HG02885 (cell line): ENCODE measurements at regions not wholly inside any gene's neighbourhood (a gene's known extent, or its start where the extent isn't known, plus 50 kb on each side); places are given as distances from the start of the nearest gene placed in this dataset.
A peak's percentile ranks its signal among the peaks of the same experiment; 100 is the strongest.
"Not testable (repeated sequence)": the region's sequence is repeated elsewhere in the genome, so short reads cannot be mapped to it uniquely, and the experiment has no call there.

Experiments
- ATAC-seq: cut with Tn5 transposase; IDR thresholded peaks from one replicate; pipeline ENCODE4 v1.9.1; 2021; ENCODE audit warnings: mild to moderate bottlenecking; ENCODE audit not compliant: unreplicated experiment, poor library complexity

GRCh38 chr3:8110966-8111798, 390.4 kb upstream of the LMCD1 start:
- peak; percentile 98 for ATAC-seq

GRCh38 chr3:8112587-8112986, 389.0 kb upstream of the LMCD1 start:
- no peak for ATAC-seq

GRCh38 chr3:8113626-8114025, 388.0 kb upstream of the LMCD1 start:
- ATAC-seq: no peak

- no peak for ATAC-seq
Measured at GRCh38 chr3:8128686-8129085, 372.9 kb upstream of the LMCD1 start.

GRCh38 chr3:8136553-8136952, 365.1 kb upstream of the LMCD1 start:
- ATAC-seq: no peak

GRCh38 chr3:8143186-8143585, 358.4 kb upstream of the LMCD1 start:
- no peak for ATAC-seq

- ATAC-seq: no peak
Measured at GRCh38 chr3:8145661-8146060, 356.0 kb upstream of the LMCD1 start.

- no peak for ATAC-seq
Measured at GRCh38 chr3:8147711-8148110, 353.9 kb upstream of the LMCD1 start.

GRCh38 chr3:8152821-8153418, 348.7 kb upstream of the LMCD1 start:
- ATAC-seq: no peak

- ATAC-seq: no peak
Measured at GRCh38 chr3:8153800-8154199, 347.8 kb upstream of the LMCD1 start.

GRCh38 chr3:8154617-8155016, 347.0 kb upstream of the LMCD1 start:
- ATAC-seq: no peak

GRCh38 chr3:8156138-8156537, 345.5 kb upstream of the LMCD1 start:
- no peak for ATAC-seq

- ATAC-seq: no peak
Measured at GRCh38 chr3:8156831-8157230, 344.8 kb upstream of the LMCD1 start.

GRCh38 chr3:8157640-8158039, 344.0 kb upstream of the LMCD1 start:
- ATAC-seq: no peak

GRCh38 chr3:8164145-8164544, 337.5 kb upstream of the LMCD1 start:
- ATAC-seq: no peak

- ATAC-seq: no peak
Measured at GRCh38 chr3:8166014-8166413, 335.6 kb upstream of the LMCD1 start.

GRCh38 chr3:8170971-8171508, 330.6 kb upstream of the LMCD1 start:
- ATAC-seq: no peak

- no peak for ATAC-seq
Measured at GRCh38 chr3:8173892-8174291, 327.7 kb upstream of the LMCD1 start.

GRCh38 chr3:8176759-8177483, 324.7 kb upstream of the LMCD1 start:
- ATAC-seq: not testable (repeated sequence)

GRCh38 chr3:8178516-8178915, 323.1 kb upstream of the LMCD1 start:
- not testable (repeated sequence) for ATAC-seq

- ATAC-seq: no peak
Measured at GRCh38 chr3:8182904-8183303, 318.7 kb upstream of the LMCD1 start.
